Muscle of leg (tissue), 3 donors: ENCODE measurements at regions not wholly inside any gene's neighbourhood (a gene's known extent, or its start where the extent isn't known, plus 50 kb on each side); places are given as distances from the start of the nearest gene placed in this dataset.
A peak's percentile ranks its signal among the peaks of the same experiment; 100 is the strongest.

Experiments
- DNase-seq: peaks from one replicate; pipeline ENCODE4 v3.0.0; 2013
- H3K27ac ChIP-seq: one replicate; pipeline ENCODE4 v1.5.1; 2013; ENCODE audit warnings: mild to moderate bottlenecking, low read length, control low read depth
- H3K27me3 ChIP-seq: one replicate; pipeline ENCODE4 v1.6.1; 2013; ENCODE audit warnings: low read length; ENCODE audit not compliant: control insufficient read depth, insufficient read depth
- H3K36me3 ChIP-seq: one replicate; pipeline ENCODE4 v1.6.1; 2013; ENCODE audit warnings: low read length; ENCODE audit not compliant: control insufficient read depth, insufficient read depth
- H3K4me1 ChIP-seq: one replicate; pipeline ENCODE4 v1.6.1; 2013; ENCODE audit warnings: low read length; ENCODE audit not compliant: control insufficient read depth, insufficient read depth
- H3K4me3 ChIP-seq: one replicate; pipeline ENCODE4 v1.5.1; 2013; ENCODE audit warnings: low read length, control low read depth
- H3K9me3 ChIP-seq: replicated peaks from 2 replicates; pipeline ENCODE4 v1.6.1; 2013; ENCODE audit warnings: low read depth, low read length; ENCODE audit not compliant: control insufficient read depth
- WGBS: methylation state at CpG from one replicate; pipeline ENCODE4 v1.1.5; 2013; ENCODE audit warnings: missing lambda C conversion rate; ENCODE audit not compliant: insufficient coverage; 5-methylcytosine and 5-hydroxymethylcytosine counted together

GRCh38 chr2:163838890-163839289 is 103.1 kb upstream of the FIGN start:
- no peak for DNase-seq
- Histone ChIP-seq H3K4me3 (no peak overlapping the region), H3K27me3 (no peaks in the 10 kb centered on the region)

GRCh38 chr2:163836167-163836566 is 100.4 kb upstream of the FIGN start:
- Histone ChIP-seq H3K27me3 (no peaks in the 10 kb centered on the region), H3K4me3 (no peak overlapping the region), H3K4me1 (no peaks in the 10 kb centered on the region), H3K36me3 (no peaks in the 10 kb centered on the region), H3K27ac (no peak overlapping the region), H3K9me3 (no peaks in the 10 kb centered on the region)
- DNase-seq, result no peak

More at GRCh38 chr2:163838890-163839289, 103.1 kb upstream of the FIGN start:
- no peaks in the 10 kb centered on the region for H3K9me3 ChIP-seq
- H3K27ac ChIP-seq, result no peak overlapping the region
- no peaks in the 10 kb centered on the region for H3K36me3 ChIP-seq
- no peaks in the 10 kb centered on the region for H3K4me1 ChIP-seq

- Histone ChIP-seq H3K4me1 (no peaks in the 10 kb centered on the region), H3K9me3 (no peaks in the 10 kb centered on the region), H3K27me3 (no peaks in the 10 kb centered on the region), H3K27ac (no peak overlapping the region), H3K36me3 (no peaks in the 10 kb centered on the region), H3K4me3 (no peak overlapping the region)
- WGBS, result no CpG with 5 or more reads among the region's 1 CpG
- DNase-seq, result no peak
Observed at GRCh38 chr2:163834841-163835240, 99.0 kb upstream of the FIGN start.

GRCh38 chr2:163834221-163834620 is 98.4 kb upstream of the FIGN start:
- peak; percentile 1 for DNase-seq
- Histone ChIP-seq H3K36me3 (no peaks in the 10 kb centered on the region), H3K9me3 (no peaks in the 10 kb centered on the region), H3K27me3 (no peaks in the 10 kb centered on the region), H3K27ac (no peak overlapping the region), H3K4me1 (no peaks in the 10 kb centered on the region), H3K4me3 (no peak overlapping the region)

- no peak for DNase-seq
- H3K27ac ChIP-seq, result no peak overlapping the region
- no peaks in the 10 kb centered on the region for H3K9me3 ChIP-seq
- WGBS, result 81% methylated on average over 3 of the region's 3 CpGs
- H3K4me1 ChIP-seq, result no peaks in the 10 kb centered on the region
- H3K36me3 ChIP-seq, result no peaks in the 10 kb centered on the region
- H3K4me3 ChIP-seq, result no peak overlapping the region
- H3K27me3 ChIP-seq, result no peaks in the 10 kb centered on the region
Observed at GRCh38 chr2:163828771-163829170, 93.0 kb upstream of the FIGN start.

- Histone ChIP-seq H3K4me1 (no peaks in the 10 kb centered on the region), H3K36me3 (no peaks in the 10 kb centered on the region), H3K4me3 (no peak overlapping the region), H3K27ac (no peak overlapping the region), H3K9me3 (no peaks in the 10 kb centered on the region), H3K27me3 (no peaks in the 10 kb centered on the region)
- DNase-seq, result no peak
Observed at GRCh38 chr2:163822033-163822432, 86.2 kb upstream of the FIGN start.

GRCh38 chr2:163812926-163813520 is 77.2 kb upstream of the FIGN start:
- H3K9me3 ChIP-seq, result no peaks in the 10 kb centered on the region
- no peak for DNase-seq
- H3K36me3 ChIP-seq, result no peaks in the 10 kb centered on the region
- no peak overlapping the region for H3K4me3 ChIP-seq
- H3K27ac ChIP-seq, result no peak overlapping the region
- peaks cover 2% of the 10 kb centered on the region for H3K27me3 ChIP-seq
- no CpG with 5 or more reads among the region's 1 CpG for WGBS
- H3K4me1 ChIP-seq, result no peaks in the 10 kb centered on the region

- no peaks in the 10 kb centered on the region for H3K9me3 ChIP-seq
- no peak overlapping the region for H3K4me3 ChIP-seq
- no peaks in the 10 kb centered on the region for H3K4me1 ChIP-seq
- no peak overlapping the region for H3K27ac ChIP-seq
- WGBS, result no CpG with 5 or more reads among the region's 2 CpGs
- H3K27me3 ChIP-seq, result peaks cover 2% of the 10 kb centered on the region
- no peak for DNase-seq
- H3K36me3 ChIP-seq, result no peaks in the 10 kb centered on the region
Observed at GRCh38 chr2:163808406-163808805, 72.6 kb upstream of the FIGN start.

- peaks cover 5% of the 10 kb centered on the region for H3K27me3 ChIP-seq
- H3K4me3 ChIP-seq, result no peak overlapping the region
- no peak for DNase-seq
- H3K36me3 ChIP-seq, result no peaks in the 10 kb centered on the region
- H3K9me3 ChIP-seq, result no peaks in the 10 kb centered on the region
- WGBS, result no CpG with 5 or more reads among the region's 3 CpGs
- no peak overlapping the region for H3K27ac ChIP-seq
- peaks cover 6% of the 10 kb centered on the region for H3K4me1 ChIP-seq
Observed at GRCh38 chr2:163802284-163802683, 66.5 kb upstream of the FIGN start.

GRCh38 chr2:163801486-163801885 is 65.7 kb upstream of the FIGN start:
- Histone ChIP-seq H3K27me3 (peaks cover 9% of the 10 kb centered on the region), H3K27ac (no peak overlapping the region), H3K4me3 (no peak overlapping the region), H3K9me3 (no peaks in the 10 kb centered on the region), H3K4me1 (peaks cover 6% of the 10 kb centered on the region), H3K36me3 (no peaks in the 10 kb centered on the region)
- DNase-seq, result peak; percentile 6
- no CpG with 5 or more reads among the region's 2 CpGs for WGBS

- DNase-seq, result peak; percentile 93
- peaks cover 12% of the 10 kb centered on the region for H3K27me3 ChIP-seq
- H3K4me3 ChIP-seq, result no peak overlapping the region
Observed at GRCh38 chr2:163800951-163801381, 65.2 kb upstream of the FIGN start.

More at GRCh38 chr2:163800951-163801381, 65.2 kb upstream of the FIGN start:
- peaks cover 6% of the 10 kb centered on the region for H3K4me1 ChIP-seq
- 11% methylated on average over 2 of the region's 3 CpGs for WGBS
- H3K27ac ChIP-seq, result no peak overlapping the region
- no peaks in the 10 kb centered on the region for H3K36me3 ChIP-seq
- H3K9me3 ChIP-seq, result no peaks in the 10 kb centered on the region
